Ishikawa (cell line): ENCODE measurements at regions not wholly inside any gene's neighbourhood (a gene's known extent, or its start where the extent isn't known, plus 50 kb on each side); places are given as distances from the start of the nearest gene placed in this dataset.

Source experiments
- CEBPB ChIP-seq: IDR thresholded peaks from 2 replicates; pipeline ENCODE4 v1.6.1; 2012
- CREB1 ChIP-seq: IDR thresholded peaks from 2 replicates; pipeline ENCODE4 v1.6.1; 2012; ENCODE audit warnings: low read depth
- EGR1 ChIP-seq: IDR thresholded peaks from 2 replicates; pipeline ENCODE4 v1.6.1; 2012
- EP300 ChIP-seq: IDR thresholded peaks from 2 replicates; pipeline ENCODE4 v1.6.1; 2012; ENCODE audit warnings: borderline replicate concordance
- FOXM1 ChIP-seq: IDR thresholded peaks from 2 replicates; pipeline ENCODE4 v1.6.1; 2012; ENCODE audit warnings: low read depth, borderline replicate concordance
- NFIC ChIP-seq: IDR thresholded peaks from 2 replicates; pipeline ENCODE4 v1.6.1; 2012
- RAD21 ChIP-seq: IDR thresholded peaks from 2 replicates; pipeline ENCODE4 v1.6.1; 2012; ENCODE audit warnings: low read depth
- REST ChIP-seq: IDR thresholded peaks from 2 replicates; pipeline ENCODE4 v1.6.1; 2012; ENCODE audit warnings: low read depth, mild to moderate bottlenecking
- TAF1 ChIP-seq: IDR thresholded peaks from 2 replicates; pipeline ENCODE4 v1.6.1; 2012; ENCODE audit warnings: low read depth, mild to moderate bottlenecking
- TCF12 ChIP-seq: IDR thresholded peaks from 2 replicates; pipeline ENCODE4 v1.6.1; 2012; ENCODE audit warnings: low read depth
- TEAD4 ChIP-seq: IDR thresholded peaks from 2 replicates; pipeline ENCODE4 v1.6.1; 2012
- USF1 ChIP-seq: IDR thresholded peaks from 2 replicates; pipeline ENCODE4 v1.6.1; 2012
- YY1 ChIP-seq: IDR thresholded peaks from 2 replicates; pipeline ENCODE4 v1.6.1; 2012; ENCODE audit warnings: low read depth
- ZBTB7A ChIP-seq: IDR thresholded peaks from 2 replicates; pipeline ENCODE4 v1.6.1; 2012; ENCODE audit warnings: low read depth
- TF ChIP-seq, protein P1 (sequence below): IDR thresholded peaks from 2 replicates; pipeline ENCODE4 v1.6.1; 2012

GRCh38 chrX:25279510-25279909 lies 263.7 kb upstream of the ARX start:
- TF ChIP-seq CEBPB (no peak), TAF1 (no peak), USF1 (no peak), CREB1 (no peak), TEAD4 (no peak), REST (no peak), EGR1 (no peak), EP300 (no peak), FOXM1 (no peak), TCF12 (no peak), RAD21 (no peak)

DNA sequence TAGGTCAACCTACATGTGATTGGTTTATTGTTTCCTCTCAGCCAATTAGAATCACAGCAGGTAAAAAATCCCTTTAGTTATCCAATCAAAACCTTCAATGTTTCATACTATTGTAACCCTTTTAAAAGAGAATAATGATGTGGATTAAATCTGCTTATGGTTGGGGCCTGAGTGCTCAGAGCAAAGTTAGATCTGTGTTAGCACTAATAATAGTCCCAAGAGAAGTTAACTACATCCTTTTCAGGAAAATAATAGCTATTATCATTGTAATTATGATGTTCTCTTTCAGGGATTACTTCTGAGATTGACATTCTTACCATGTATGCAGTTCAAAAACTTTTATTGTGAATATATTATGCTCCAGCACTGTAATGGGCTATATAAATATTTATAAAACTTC lies 262.6 kb upstream of the ARX start:
- TF ChIP-seq TCF12 (no peak), FOXM1 (no peak), REST (no peak), TEAD4 (no peak), USF1 (no peak), CREB1 (no peak), EGR1 (no peak), EP300 (no peak), CEBPB (no peak)
- TF ChIP-seq, protein P1, sequence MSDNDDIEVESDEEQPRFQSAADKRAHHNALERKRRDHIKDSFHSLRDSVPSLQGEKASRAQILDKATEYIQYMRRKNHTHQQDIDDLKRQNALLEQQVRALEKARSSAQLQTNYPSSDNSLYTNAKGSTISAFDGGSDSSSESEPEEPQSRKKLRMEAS, result no peak

DNA sequence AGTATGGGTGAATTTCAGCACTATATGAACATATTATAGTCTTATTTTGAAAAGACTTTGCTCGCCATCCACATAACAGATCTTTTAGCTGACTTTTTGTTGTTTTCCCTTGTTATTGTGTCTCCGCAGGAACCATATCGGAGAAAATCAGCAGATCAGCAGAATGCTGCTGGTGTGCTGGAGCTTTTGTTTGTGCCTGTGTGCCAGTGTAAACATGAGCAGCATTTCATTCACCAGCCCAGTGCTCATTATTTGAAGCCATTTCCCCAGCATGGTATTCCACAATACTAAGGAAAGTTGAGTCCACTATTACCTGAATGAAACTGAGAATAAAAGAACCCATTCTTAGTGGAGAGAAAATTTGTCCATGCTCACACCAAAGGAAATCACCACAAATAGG lies 261.8 kb upstream of the ARX start:
- TF ChIP-seq RAD21 (no peak), CREB1 (no peak), USF1 (no peak), ZBTB7A (no peak)

DNA sequence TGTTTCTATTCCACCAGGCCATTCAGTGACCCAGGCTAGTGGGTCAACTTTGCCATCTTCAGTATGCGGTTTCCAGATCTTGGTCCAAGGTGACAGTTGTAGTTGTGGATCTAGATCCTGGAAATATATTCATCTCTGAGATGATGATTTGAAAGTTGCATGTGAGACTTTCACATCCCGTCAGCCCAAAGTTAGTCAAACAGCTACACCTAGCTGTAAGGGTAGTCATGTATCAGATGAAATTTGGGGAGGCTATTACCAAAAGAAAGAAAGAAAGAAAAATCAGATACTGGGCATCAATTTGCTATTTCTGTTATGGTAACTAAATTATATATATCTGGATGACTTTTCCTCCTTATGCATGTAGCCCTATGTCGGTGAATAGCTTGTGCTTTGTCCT lies 259.4 kb upstream of the ARX start:
- no peak for TF ChIP-seq USF1
- no peak for TF ChIP-seq CREB1
- no peak for TF ChIP-seq TAF1
- no peak for TF ChIP-seq TEAD4

DNA sequence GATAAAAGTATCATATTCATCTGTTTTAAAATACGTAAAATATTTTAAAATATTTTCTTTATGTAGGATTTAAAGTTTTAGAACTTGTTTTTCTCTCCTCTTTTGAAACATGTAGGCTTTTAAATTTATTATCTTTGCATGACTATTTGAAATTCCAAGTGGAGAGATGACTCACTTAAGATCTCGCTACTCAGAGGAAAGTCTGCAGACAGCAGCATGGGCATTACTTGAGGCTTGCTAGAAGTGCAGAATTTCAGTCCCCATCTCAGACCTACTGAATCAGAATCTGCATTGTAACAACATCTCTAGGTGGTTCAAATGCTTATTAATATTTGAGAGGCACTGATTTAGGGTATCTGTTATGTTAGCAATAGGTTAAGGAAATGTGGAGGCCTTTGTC lies 225.7 kb upstream of the ARX start:
- TF ChIP-seq FOXM1 (no peak), EP300 (no peak), YY1 (no peak), TCF12 (no peak)

GRCh38 chrX:25226151-25226550 lies 210.4 kb upstream of the ARX start:
- no peak for TF ChIP-seq CEBPB
- TF ChIP-seq CREB1, result no peak
- TF ChIP-seq REST, result no peak
- TF ChIP-seq NFIC, result no peak
- TF ChIP-seq TAF1, result no peak
